ENCODE measurements at regions not wholly inside any gene's neighbourhood (a gene's known extent, or its start where the extent isn't known, plus 50 kb on each side); places are given as distances from the start of the nearest gene placed in this dataset.
"Not testable (repeated sequence)": the region's sequence is repeated elsewhere in the genome, so short reads cannot be mapped to it uniquely, and the experiment has no call there.

DNA sequence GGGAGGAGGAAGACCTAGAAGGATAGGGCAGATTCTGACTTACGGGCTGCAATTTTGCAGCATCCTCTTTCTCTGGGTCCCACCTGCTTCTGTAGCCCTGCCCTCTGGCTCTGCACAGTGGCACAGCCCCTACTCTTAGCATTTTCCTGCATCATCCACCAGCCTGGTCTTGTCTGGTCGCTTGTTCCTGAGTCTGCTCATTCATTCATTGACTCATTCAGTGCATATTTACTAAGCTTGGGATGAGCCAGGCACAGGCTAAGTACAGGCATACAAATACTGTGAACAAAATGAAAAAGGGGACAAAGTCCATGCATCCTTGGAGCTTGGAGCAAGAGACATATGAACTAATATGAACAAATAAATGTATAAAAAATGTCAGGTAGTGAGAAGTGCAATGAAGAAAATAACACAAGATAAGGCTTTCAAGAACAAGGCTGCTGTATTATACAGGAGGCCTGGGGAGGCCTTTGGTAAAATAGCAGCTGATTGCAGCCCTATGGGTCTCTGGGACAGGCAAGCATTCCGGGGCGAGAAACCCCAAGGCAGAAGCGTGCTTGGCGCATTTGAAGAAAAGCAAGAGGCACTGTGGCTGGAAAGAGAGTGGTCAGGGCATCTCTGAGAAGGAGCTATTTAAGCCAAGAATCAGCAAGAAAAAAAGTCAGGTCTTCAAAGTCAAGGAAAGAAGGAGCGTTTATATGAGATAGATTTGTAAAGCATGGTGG lies 108.0 kb upstream of the ALX4 start:
- DNase-seq (ENCODE audit: low spot score), result no peak

DNA sequence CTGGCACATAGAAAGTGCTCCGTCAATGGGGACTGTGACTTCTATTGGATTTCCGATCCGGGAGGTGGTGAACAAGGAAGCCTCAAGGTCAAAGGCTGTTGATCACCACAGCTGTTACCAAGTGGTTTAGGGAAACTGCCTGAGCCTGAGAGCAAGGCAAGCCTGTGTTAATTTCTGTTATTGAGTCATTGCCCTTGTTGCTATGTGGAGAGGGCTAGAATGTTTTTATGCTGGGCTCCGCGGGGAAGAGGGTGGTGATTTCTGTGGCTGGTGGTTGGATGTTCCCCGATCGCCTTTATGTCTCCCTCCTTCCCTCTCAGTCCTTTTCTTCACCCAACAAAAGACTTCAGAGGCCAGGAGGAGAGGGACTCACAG lies 108.5 kb upstream of the ALX4 start:
- DNase-seq (ENCODE audit: low spot score), result no peak

DNA sequence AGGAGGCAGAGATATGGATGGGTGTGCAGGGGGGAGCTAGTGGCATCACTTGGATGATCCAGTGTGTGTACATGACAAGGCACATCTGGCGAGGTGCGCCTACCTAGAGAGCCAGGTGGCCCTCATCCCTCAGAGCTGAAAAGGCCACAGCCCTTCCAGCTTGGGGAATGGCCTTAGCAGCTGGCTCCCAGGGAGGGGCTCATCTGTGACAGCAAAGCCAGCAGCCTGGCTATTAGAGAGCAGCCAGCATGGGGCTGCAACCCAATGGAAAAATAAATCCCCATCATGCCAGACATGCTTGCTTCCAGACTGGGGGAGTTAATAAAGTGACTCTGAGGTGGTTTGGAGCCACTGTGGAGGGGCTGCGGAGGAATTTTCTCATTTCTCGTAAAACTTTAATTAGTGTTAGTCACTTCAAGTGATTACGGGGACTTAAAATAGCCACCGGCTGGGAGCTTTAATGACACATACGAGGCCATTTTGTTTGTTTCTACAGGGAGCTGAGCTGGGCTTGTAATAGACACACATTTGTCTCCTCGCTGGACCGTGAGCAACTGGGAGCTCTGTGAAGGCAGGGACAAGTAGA lies 111.2 kb upstream of the ALX4 start:
- DNase-seq (ENCODE audit: low spot score), result no peak

DNA sequence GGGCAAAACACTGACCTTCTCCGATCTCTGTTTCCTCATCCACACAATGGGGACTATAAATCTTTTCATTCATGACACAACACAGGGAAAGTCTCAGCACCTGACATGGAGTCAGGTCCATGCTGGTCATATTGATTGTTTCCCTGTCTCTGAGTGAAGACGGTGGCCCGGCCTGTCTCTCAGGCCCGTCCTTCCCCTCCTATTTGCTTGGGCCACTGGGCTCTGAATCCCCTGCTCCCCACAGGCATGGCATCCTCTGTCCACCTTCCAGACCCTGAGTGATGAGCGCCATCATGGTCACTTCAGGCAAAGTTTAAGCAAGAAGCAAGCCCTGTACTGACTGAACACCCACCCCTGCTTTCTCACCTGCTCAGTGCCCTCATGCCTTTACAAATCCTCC lies 113.3 kb upstream of the ALX4 start:
- no peak for DNase-seq (ENCODE audit: low spot score)

DNA sequence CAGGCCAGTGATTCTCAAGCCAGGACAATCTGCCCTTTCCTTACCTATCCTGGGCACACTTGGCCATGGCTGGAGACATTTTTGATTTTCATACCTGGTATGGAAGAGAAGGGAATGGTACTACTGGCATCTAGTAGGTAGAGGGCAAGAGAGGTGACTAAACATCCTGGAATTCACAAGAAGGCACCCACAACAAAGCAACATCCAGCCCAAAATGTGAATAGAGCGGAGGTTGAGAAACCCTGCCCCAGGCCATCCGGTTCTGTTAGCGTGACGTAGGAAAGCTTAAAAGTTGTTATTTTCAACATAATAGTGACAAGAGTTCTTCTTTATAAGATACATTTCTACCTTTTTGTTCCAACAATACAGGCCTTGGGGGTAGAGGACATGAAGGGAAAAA lies 114.9 kb upstream of the ALX4 start:
- no peak for DNase-seq (ENCODE audit: low spot score)

DNA sequence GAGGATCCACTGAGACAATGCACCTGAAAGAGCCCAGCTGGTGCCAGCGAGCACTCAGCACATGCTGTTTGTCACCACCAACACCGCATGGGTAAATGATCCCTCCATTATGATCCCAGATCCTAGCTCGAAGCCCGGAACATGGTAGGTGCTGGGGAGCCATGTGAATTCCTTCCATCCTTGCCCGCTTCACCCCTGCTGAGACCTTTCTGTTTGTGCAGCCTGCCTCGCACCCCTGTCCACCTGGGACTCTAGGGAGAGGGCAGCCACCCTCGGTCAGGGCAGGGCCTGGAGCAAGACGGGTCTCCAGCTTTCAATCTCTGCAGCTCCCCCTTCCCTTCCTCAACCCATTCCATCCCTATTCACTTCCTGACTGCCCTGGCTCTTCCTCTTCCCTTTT lies 116.2 kb upstream of the ALX4 start:
- DNase-seq (ENCODE audit: low spot score), result no peak

DNA sequence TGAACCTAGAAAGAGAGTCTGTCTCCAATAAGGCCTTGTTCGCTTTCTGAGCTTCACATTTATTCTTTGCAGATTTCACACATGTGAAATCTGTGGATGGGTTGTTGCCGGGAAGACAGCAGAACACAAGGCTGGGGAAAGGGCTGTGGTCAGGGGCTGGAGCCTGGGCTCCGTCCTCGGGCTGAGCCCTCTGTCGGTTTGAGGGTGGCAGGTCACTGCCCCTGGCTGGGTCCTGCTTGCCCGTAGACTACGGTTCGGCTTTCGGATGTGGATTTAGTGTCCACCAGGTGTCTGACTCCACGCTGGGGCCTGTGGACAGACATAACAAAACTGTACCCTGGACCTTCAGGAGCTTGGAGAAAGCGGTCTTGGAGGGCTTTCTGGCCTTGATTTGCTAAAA lies 117.0 kb upstream of the ALX4 start:
- DNase-seq (ENCODE audit: low spot score), result no peak

DNA sequence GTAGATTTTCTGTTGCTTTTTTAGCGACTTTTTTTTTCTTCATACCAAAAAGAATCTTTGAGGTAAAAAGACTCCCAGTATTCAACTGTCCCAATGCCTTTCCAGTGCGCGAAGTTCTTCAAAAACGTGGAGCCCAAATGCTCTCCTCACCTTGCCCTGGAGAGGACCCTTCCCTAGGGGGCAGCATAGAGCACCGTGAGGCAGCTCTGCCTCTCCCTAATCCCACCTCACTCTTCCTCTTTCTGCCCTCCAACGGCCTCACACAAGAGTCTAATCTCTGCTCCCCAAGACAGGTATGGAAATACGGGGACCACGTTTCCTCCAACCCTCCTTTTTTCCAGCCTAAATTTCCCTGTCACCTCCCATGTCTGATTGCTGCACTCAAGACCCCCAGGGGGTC lies 117.5 kb upstream of the ALX4 start:
- DNase-seq (ENCODE audit: low spot score), result no peak

DNA sequence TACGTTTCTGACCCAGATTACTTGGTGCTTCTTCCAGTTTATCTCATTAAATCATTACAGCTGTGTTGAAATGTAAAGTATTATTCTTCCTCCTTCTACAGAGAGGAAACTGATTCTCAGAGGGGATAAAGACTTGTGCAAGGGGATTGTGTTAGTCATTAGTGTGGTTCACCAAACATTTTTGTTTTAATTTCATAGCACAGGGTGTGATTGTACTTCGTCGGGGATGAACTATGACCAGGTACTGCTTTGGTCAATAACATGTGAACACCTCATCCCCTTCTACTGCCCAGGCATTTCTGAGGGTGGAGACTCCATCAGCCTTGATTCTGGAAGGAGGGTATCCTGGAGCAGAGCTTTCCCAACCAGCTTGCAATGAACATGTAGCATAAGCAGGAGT lies 120.2 kb upstream of the ALX4 start:
- DNase-seq (ENCODE audit: low spot score), result no peak

DNA sequence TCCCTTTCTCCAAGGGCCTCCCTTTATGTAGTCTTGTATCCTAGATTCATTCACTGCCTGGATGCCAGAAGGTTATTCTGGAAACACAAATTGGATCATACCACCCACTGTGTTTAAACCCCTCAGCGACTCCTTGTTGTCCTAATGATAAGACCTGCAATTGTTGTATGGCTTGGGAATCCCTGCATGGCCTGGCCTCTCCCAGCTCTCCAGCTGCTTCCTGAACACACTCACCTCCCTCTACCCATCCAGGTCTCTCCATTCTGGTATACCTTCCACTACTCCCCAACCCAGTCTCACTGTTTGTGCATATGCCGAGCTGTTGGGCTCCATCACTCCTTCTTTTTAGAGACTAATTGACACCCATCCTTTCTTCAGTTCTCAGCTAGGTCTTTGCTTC lies 124.3 kb upstream of the ALX4 start:
- no peak for DNase-seq (ENCODE audit: low spot score)

DNA sequence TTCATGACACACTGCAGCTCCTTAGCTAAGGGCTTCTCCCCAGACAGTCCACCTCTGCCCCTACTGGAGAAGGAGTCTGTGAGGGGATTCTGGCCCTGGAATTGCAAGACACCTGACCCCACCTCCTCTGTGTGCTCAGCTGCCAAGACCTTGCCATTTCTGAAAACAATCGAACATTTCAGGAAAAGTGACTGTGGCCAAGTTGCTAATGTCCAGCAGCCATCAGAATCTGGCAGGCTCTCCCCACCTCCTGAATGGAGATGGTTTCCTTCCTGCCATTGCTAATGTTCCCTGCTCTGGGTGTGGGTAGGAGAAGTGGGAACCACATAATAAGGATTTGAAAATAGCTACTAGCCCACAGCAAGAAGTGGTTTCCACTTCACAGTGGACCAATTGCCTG lies 127.2 kb upstream of the ALX4 start:
- DNase-seq (ENCODE audit: low spot score), result no peak

DNA sequence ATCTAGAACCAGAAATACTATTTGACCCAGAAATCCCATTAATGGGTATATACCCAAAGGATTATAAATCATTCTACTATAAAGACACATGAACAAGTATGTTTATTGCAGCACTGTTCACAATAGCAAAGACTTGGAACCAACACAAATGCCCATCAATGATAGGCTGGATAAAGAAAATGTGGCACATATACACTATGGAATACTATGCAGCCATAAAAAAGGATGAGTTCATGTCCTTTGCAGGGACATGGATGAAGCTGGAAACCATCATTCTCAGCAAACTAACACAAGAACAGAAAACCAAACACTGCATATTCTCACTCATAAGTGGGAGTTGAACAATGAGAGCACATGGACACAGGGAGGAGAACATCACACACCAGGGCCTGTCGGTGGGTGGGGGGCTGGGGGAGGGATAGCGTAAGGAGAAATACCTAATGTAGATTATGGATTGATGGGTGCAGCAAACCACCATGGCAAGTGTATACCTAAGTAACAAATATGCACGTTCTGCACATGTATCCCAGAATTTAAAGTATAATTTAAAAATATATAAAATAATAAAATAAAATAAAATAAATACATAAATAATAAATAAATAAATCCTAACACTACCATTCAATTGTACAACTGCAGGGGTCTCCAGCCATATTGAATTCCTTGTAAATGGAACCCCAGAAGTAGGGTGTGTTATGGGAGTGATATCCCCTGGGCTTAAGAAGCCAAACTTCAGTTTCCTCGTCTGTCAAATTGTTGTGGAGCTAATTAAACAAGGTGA lies 122.4 kb upstream of the CD82 start:
- DNase-seq (ENCODE audit: low spot score), result not testable (repeated sequence)

DNA sequence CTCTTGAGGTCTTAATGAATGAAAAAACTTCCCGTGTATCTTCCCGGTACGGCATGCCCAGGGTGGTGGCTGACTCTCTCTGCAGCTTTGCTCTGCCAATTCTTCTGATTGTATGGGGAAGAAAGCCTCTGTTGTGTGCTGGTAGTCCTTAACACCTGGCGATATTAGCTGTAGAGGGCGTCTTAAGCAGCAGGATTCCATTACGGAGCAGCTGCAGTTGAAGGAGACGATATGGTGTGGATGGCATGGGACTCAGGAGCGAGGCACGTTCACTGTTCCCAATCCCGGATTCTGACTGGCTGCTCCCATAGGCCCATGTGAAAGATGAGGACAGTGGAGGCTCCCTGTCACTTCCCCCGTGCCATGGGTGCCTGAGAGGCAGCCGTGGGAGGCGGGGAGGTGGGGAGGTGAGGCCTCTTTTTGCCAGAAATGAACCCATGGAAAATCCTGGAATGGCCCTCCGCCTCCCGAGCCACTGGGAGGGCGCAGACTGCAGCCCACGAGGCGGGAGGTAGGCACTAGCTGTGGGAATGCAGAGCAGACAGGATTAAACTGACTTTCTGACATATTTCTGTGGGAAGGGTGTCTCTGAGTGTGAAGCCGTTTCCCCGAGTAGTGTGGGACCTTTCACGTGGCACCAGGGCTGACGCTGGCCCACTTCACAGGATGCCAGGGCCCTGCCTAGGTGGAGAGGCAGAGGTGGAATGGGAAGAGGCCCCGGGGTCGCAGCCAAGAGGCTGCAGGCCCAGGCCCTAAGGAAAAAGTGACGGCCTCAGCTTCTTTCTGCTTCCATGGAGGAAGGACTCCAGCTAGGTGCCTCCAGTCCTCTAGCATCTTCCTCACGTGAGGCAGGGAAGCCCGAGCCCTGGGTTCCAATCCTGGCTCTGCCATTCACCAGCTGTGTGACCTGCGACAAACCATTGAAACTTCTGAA lies 121.4 kb upstream of the CD82 start:
- no peak for DNase-seq (ENCODE audit: low spot score)

DNA sequence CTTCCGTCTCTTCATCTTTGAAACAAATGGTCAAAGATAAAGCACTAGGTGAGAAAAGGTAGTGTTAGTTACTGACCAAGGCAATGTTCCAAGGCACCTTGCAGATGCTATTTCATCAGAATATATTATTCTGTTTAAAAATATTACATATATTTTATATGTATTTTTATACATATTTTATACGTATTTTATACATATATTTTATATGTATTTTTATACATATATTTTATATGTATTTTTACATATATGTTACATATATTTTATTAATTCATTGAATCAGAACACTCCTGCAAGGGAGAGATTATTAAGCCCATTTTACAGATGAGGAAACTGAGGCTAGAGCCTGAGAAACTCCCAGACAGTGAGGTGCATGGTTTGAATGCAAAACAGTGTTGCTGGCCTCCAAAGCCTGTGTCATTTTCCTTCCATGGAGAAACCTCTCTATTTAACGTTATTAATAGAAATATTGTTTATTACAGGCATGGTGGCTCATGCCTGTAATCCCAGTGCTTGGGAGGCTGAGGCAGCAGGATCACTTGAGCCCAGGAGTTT lies 120.6 kb upstream of the CD82 start:
- no peak for DNase-seq (ENCODE audit: low spot score)

DNA sequence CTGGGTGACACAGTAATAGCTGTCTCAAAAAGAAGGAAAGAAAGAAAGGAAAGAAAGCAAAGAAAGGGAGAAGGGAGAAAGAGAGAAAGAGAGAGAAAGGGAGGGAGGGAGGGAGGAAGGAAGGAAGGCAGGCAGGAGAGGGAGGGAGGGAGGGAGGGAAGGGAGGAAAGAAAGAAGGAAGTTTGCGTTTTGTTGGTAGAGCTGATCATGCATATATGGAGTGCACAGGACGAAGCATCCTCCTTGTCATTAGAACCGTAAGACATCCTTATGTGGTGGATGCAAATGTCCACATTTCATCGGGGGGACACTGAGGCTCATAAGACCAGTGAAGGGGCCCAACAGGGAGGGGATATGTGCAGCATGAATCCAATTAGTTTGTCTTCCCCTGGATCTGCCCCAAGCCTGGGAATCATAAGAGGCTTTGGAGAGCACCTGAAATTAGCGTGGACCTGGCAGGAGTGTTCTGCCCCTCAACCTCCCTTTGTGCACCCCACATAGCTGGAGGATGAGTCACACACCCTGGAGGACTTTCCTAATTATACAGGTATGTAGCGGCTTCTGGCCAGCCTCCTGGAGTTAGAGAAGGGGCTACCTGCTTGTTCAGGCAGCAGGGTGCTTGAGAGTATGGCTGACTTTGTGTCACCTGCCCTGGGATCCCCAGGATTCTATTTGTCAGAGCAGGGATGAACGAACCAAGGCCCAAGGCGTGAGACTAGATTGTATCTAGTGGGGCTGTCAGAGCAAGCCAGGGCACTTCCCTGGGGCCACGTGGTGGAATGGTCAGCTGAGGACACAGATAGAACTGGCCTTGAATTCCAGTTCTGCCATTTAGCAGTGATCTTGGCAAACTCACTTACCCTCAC lies 119.7 kb upstream of the CD82 start:
- no peak for DNase-seq (ENCODE audit: low spot score)

DNA sequence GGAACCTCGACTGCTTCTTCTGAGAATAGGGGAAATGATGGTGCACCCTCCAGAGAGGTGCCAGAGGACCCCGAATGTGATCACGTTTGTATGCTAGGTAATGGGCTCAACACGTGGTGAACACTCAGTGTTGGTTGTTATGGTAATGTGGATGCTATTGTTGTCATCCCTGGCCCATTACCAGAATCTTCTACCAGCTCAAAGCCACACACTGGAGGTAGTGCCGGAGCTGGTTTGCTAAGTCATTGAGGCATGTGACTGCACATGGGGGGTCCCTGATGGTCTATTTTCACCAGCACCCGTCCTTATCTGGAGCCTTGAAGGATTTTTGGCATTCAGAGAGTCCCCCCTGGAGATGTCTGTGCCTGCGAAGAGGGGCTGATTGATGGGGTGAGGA lies 119.1 kb upstream of the CD82 start:
- no peak for DNase-seq (ENCODE audit: low spot score)

DNA sequence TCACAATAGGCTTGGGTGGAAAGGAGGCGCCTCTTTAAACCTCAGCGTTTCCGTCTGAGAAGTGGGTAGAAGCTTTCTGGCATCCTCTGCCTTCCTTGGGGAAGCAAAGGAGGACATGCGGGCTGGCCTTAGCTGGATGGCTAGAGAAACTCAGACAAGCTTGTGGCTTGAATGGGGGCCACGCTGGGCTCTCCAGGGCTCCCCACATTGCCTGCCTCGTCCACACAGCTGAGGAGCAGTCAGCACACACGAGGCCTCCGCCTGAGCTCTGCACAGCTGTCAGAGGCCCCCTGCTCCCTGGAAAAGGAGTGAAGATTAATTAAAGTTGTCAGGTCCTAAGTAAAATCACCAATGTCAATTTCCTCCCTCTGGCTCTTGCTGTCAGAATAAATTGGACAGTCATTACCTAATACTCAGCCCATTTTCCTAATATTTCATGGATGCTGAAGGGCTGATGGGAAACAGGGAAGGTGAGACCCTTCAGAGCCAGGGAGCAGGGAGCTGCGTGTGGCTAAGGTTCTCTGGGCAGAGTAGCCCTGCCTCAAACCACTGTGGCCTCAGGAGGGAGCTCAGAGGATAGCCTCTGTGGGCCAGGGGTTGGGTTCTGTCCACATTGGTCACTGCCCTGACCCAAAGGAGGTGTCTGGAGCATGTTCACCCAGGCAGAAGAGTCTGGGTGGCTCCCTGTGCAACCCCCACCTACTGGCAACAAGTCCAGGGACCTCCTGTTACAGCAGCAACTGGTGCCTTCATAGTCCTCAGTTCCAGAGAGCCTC lies 118.3 kb upstream of the CD82 start:
- no peak for DNase-seq (ENCODE audit: low spot score)

DNA sequence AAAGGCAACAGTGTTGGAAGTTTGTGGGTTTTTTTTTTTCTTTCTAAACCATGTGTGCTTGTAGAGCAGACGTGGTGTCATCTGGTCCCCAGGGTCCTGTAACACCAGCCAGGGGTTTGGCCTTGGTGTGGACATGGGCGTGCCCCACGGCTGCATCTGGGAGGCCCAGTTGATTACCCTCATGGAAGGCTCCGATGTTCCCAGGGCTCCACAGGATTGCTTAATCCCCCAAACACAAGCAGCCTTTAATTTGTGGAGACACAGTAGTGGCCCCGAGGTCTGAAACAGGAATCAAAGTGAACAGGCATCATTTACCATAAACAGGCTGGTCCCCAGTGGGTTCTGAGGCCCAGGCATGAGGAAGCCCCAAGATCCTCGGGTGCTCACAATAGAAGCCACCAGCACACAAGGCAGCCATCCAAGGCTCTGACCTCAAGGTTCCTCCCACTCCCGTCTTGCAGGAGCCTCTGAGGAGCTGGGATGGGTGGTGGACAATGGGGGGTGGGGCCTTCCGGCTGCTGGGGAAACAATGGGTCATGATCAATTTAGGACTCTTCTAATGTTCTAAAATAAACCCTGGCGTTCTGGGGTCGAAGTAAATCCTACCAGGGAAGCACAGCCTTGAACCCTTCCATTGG lies 115.0 kb upstream of the CD82 start:
- DNase-seq (ENCODE audit: low spot score), result no peak

DNA sequence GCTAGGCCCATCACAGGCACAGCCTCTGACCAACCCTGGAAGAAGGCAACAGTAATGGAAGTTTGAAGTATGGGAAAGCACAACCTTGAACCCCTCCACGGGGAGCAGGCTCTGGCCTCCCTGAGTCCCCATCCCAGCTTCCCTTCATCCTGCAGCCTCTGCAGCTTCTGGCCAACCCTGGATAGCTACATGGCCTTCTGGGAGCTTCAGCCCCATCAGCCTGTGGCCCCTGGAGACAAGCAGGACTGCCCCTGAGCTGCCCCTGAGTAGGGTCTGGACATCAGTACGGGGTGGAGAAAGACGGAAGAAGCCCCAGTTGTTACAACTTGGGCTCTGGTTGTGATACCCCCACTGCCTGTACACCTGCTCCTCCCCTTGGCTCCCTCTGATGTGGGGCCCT lies 113.8 kb upstream of the CD82 start:
- no peak for DNase-seq (ENCODE audit: low spot score)

All from GM03348 (cell line).